Liver (tissue), 3 donors: ENCODE measurements at regions not wholly inside any gene's neighbourhood (a gene's known extent, or its start where the extent isn't known, plus 50 kb on each side); places are given as distances from the start of the nearest gene placed in this dataset.

Source experiments
- EGR1 ChIP-seq, 2 donors: IDR thresholded peaks; 2 replicates each; pipeline ENCODE4 v1.6.1; 2016 to 2018; ENCODE audit warnings: antibody characterized with exemption in 2 of 2, low read depth in 2 of 2
- FOXA1 ChIP-seq: IDR thresholded peaks from 2 replicates; pipeline ENCODE4 v1.6.1; 2016; ENCODE audit warnings: antibody characterized with exemption
- HNF4G ChIP-seq: IDR thresholded peaks from 2 replicates; pipeline ENCODE4 v1.6.1; 2016; ENCODE audit warnings: antibody characterized with exemption
- JUND ChIP-seq, 2 donors: IDR thresholded peaks; 2 replicates each; pipeline ENCODE4 v1.6.1; 2016; ENCODE audit warnings: antibody characterized with exemption in 2 of 2
- SP1 ChIP-seq: IDR thresholded peaks from 2 replicates; pipeline ENCODE4 v1.6.1; 2018; ENCODE audit warnings: antibody characterized with exemption, mild to moderate bottlenecking
- TAF1 ChIP-seq: conservative IDR thresholded peaks from 2 replicates; pipeline ENCODE4 v1.6.1; 2016; ENCODE audit warnings: antibody characterized with exemption, mild to moderate bottlenecking
- YY1 ChIP-seq: IDR thresholded peaks from 2 replicates; pipeline ENCODE4 v1.6.1; 2016; ENCODE audit warnings: antibody characterized with exemption, mild to moderate bottlenecking
- TF ChIP-seq, protein P1 (sequence below): fragments of 150-350 bp; IDR thresholded peaks from 2 replicates; pipeline ENCODE4 v1.5.1; 2017; ENCODE audit warnings: improper control_type of control experiment, low read depth, low read length; ENCODE audit not compliant: missing input control
- TF ChIP-seq, protein P2 (sequence below): IDR thresholded peaks from 2 replicates; pipeline ENCODE4 v1.6.1; 2016; ENCODE audit warnings: antibody characterized with exemption
- TF ChIP-seq, protein P3 (sequence below): IDR thresholded peaks from 2 replicates; pipeline ENCODE4 v1.6.1; 2016; ENCODE audit warnings: antibody characterized with exemption, mild to moderate bottlenecking
- TF ChIP-seq, protein P4 (sequence below): IDR thresholded peaks from 2 replicates; pipeline ENCODE4 v1.6.1; 2016; ENCODE audit warnings: antibody characterized with exemption
- donor health status: healthy.
- donor health status: healthy.

DNA sequence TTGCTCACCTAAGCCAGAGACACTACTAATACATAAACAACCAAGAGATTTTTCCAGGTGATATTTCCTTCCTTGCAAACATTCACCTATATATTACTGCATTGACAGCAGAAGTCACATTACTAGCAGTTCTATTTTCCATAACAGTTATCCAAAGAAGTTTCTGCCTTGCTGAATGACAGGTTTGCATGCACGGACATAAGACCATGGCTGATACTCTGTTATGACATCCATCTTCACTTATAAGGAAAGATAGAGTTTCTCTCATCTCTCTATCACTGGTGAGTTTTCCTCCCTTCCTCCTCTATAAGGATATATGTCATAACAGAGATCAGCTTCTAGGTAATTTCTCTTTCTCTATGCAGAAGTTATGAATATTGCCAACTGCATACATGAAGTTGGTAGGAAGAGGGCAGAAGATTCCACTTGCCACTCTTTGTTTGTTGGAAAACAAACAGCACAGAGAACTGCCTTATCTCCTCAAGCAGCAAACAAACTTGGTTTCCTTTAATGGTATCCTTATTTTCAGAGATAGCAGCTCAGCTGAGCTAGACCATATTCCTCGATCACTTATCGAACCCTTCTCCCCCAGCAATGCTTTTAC lies 557.0 kb downstream of the VRK1 start:
- TF ChIP-seq, protein P1, sequence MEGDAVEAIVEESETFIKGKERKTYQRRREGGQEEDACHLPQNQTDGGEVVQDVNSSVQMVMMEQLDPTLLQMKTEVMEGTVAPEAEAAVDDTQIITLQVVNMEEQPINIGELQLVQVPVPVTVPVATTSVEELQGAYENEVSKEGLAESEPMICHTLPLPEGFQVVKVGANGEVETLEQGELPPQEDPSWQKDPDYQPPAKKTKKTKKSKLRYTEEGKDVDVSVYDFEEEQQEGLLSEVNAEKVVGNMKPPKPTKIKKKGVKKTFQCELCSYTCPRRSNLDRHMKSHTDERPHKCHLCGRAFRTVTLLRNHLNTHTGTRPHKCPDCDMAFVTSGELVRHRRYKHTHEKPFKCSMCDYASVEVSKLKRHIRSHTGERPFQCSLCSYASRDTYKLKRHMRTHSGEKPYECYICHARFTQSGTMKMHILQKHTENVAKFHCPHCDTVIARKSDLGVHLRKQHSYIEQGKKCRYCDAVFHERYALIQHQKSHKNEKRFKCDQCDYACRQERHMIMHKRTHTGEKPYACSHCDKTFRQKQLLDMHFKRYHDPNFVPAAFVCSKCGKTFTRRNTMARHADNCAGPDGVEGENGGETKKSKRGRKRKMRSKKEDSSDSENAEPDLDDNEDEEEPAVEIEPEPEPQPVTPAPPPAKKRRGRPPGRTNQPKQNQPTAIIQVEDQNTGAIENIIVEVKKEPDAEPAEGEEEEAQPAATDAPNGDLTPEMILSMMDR = no peak
- TF ChIP-seq TAF1 = no peak
- TF ChIP-seq, protein P2, sequence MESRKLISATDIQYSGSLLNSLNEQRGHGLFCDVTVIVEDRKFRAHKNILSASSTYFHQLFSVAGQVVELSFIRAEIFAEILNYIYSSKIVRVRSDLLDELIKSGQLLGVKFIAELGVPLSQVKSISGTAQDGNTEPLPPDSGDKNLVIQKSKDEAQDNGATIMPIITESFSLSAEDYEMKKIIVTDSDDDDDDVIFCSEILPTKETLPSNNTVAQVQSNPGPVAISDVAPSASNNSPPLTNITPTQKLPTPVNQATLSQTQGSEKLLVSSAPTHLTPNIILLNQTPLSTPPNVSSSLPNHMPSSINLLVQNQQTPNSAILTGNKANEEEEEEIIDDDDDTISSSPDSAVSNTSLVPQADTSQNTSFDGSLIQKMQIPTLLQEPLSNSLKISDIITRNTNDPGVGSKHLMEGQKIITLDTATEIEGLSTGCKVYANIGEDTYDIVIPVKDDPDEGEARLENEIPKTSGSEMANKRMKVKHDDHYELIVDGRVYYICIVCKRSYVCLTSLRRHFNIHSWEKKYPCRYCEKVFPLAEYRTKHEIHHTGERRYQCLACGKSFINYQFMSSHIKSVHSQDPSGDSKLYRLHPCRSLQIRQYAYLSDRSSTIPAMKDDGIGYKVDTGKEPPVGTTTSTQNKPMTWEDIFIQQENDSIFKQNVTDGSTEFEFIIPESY = no peak
- no peak for TF ChIP-seq EGR1 (IDR thresholded peaks at IDR 0.05; ENCODE audit: low read depth in 2 of 2)
- TF ChIP-seq, protein P3, sequence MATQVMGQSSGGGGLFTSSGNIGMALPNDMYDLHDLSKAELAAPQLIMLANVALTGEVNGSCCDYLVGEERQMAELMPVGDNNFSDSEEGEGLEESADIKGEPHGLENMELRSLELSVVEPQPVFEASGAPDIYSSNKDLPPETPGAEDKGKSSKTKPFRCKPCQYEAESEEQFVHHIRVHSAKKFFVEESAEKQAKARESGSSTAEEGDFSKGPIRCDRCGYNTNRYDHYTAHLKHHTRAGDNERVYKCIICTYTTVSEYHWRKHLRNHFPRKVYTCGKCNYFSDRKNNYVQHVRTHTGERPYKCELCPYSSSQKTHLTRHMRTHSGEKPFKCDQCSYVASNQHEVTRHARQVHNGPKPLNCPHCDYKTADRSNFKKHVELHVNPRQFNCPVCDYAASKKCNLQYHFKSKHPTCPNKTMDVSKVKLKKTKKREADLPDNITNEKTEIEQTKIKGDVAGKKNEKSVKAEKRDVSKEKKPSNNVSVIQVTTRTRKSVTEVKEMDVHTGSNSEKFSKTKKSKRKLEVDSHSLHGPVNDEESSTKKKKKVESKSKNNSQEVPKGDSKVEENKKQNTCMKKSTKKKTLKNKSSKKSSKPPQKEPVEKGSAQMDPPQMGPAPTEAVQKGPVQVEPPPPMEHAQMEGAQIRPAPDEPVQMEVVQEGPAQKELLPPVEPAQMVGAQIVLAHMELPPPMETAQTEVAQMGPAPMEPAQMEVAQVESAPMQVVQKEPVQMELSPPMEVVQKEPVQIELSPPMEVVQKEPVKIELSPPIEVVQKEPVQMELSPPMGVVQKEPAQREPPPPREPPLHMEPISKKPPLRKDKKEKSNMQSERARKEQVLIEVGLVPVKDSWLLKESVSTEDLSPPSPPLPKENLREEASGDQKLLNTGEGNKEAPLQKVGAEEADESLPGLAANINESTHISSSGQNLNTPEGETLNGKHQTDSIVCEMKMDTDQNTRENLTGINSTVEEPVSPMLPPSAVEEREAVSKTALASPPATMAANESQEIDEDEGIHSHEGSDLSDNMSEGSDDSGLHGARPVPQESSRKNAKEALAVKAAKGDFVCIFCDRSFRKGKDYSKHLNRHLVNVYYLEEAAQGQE = no peak
- TF ChIP-seq, protein P4, sequence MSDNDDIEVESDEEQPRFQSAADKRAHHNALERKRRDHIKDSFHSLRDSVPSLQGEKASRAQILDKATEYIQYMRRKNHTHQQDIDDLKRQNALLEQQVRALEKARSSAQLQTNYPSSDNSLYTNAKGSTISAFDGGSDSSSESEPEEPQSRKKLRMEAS = no peak
- no peak for TF ChIP-seq HNF4G
- TF ChIP-seq YY1 = no peak
- TF ChIP-seq FOXA1 = no peak
- no peak for TF ChIP-seq JUND (IDR thresholded peaks at IDR 0.05)
- no peak for TF ChIP-seq SP1
